GM19328 (cell line): ENCODE measurements at regions not wholly inside any gene's neighbourhood (a gene's known extent, or its start where the extent isn't known, plus 50 kb on each side); places are given as distances from the start of the nearest gene placed in this dataset.
"Not testable (repeated sequence)": the region's sequence is repeated elsewhere in the genome, so short reads cannot be mapped to it uniquely, and the experiment has no call there.

Experiments used
- ATAC-seq: cut with Tn5 transposase; IDR thresholded peaks from one replicate; pipeline ENCODE4 v1.9.1; 2021; ENCODE audit warnings: mild to moderate bottlenecking, moderate library complexity; ENCODE audit not compliant: unreplicated experiment

- ATAC-seq, result no peak
Observed at GRCh38 chr4:188989371-188989770, 850.1 kb downstream of the TRIML1 start.

GRCh38 chr4:188992706-188993105, 853.5 kb downstream of the TRIML1 start:
- no peak for ATAC-seq

GRCh38 chr4:188993871-188994270, 854.6 kb downstream of the TRIML1 start:
- ATAC-seq, result no peak

GRCh38 chr4:189001283-189001970, 862.2 kb downstream of the TRIML1 start:
- no peak for ATAC-seq

GRCh38 chr4:189001971-189002450, 862.8 kb downstream of the TRIML1 start:
- ATAC-seq, result no peak

- no peak for ATAC-seq
Observed at GRCh38 chr4:189002475-189002874, 863.2 kb downstream of the TRIML1 start.

- ATAC-seq, result not testable (repeated sequence)
Observed at GRCh38 chr4:189010452-189011217, 871.4 kb downstream of the TRIML1 start.

- ATAC-seq, result no peak
Observed at GRCh38 chr4:189021831-189022230, 882.6 kb downstream of the TRIML1 start.

- ATAC-seq, result no peak
Observed at GRCh38 chr4:189022440-189023035, 883.3 kb downstream of the TRIML1 start.

- ATAC-seq, result no peak
Observed at GRCh38 chr4:189029976-189030504, 890.8 kb downstream of the TRIML1 start.

GRCh38 chr4:189032606-189033338, 893.5 kb downstream of the TRIML1 start:
- no peak for ATAC-seq

GRCh38 chr4:189033801-189034347, 894.6 kb downstream of the TRIML1 start:
- no peak for ATAC-seq

- no peak for ATAC-seq
Observed at GRCh38 chr4:189035091-189035490, 895.9 kb downstream of the TRIML1 start.

GRCh38 chr4:189035654-189036053, 896.4 kb downstream of the TRIML1 start:
- no peak for ATAC-seq

GRCh38 chr4:189036906-189037305, 897.7 kb downstream of the TRIML1 start:
- no peak for ATAC-seq

GRCh38 chr4:189046642-189047041, 894.0 kb upstream of the FRG1 start:
- ATAC-seq, result no peak

- no peak for ATAC-seq
Observed at GRCh38 chr4:189048119-189048518, 892.6 kb upstream of the FRG1 start.

GRCh38 chr4:189049682-189050081, 891.0 kb upstream of the FRG1 start:
- no peak for ATAC-seq

GRCh38 chr4:189050643-189051042, 890.0 kb upstream of the FRG1 start:
- no peak for ATAC-seq

GRCh38 chr4:189053621-189054020, 887.1 kb upstream of the FRG1 start:
- no peak for ATAC-seq

GRCh38 chr4:189060104-189060503, 880.6 kb upstream of the FRG1 start:
- ATAC-seq, result no peak
